GM12878 (cell line): ENCODE measurements at regions not wholly inside any gene's neighbourhood (a gene's known extent, or its start where the extent isn't known, plus 50 kb on each side); places are given as distances from the start of the nearest gene placed in this dataset.

Experiments
- BACH1 ChIP-seq: fragments of 450-650 bp; IDR thresholded peaks from 2 replicates; pipeline ENCODE4 v1.6.1; 2017; ENCODE audit warnings: mild to moderate bottlenecking, borderline replicate concordance
- CBFB ChIP-seq: IDR thresholded peaks from 2 replicates; pipeline ENCODE4 v1.6.1; 2016; ENCODE audit warnings: antibody characterized with exemption, low read depth
- CEBPB ChIP-seq, 2 experiments: fragments of 150-350 bp in 1 of 2; IDR thresholded peaks; 2 replicates each; pipeline ENCODE4 v1.6.1; 2012 to 2014; ENCODE audit warnings: low read depth in 2 of 2, low read length in 2 of 2, borderline replicate concordance in 1 of 2, inconsistent platforms in 1 of 2
- CTCF ChIP-seq, 3 experiments: IDR thresholded peaks in 2 of 3; conservative IDR thresholded peaks in 1 of 3; 2 replicates each; pipeline ENCODE4 v1.5.1; 2011; ENCODE audit warnings: low read depth in 3 of 3, low read length in 3 of 3, mild to moderate bottlenecking in 3 of 3, control low read depth in 2 of 3, moderate library complexity in 2 of 3, inconsistent platforms in 1 of 3, mixed read lengths in 1 of 3; ENCODE audit not compliant: control insufficient read depth in 2 of 3, insufficient read depth in 1 of 3; ENCODE audit errors: extremely low read depth in 1 of 3
- JUND ChIP-seq: IDR thresholded peaks from 2 replicates; pipeline ENCODE4 v1.6.1; 2012; ENCODE audit warnings: low read depth, mild to moderate bottlenecking, low read length, improper control_type of control experiment, moderate library complexity
- NBN ChIP-seq: fragments of 450-650 bp; IDR thresholded peaks from 2 replicates; pipeline ENCODE4 v1.6.1; 2016
- NR2C2 ChIP-seq: IDR thresholded peaks from 2 replicates; pipeline ENCODE4 v1.6.1; 2011; ENCODE audit warnings: borderline replicate concordance, low read depth; ENCODE audit not compliant: control insufficient read depth, insufficient read length
- POLR2A ChIP-seq: IDR thresholded peaks from 2 replicates; pipeline ENCODE4 v1.6.1; 2011; ENCODE audit warnings: low read depth, mild to moderate bottlenecking, low read length
- POLR2AphosphoS5 ChIP-seq: IDR thresholded peaks from 2 replicates; pipeline ENCODE4 v1.6.1; 2011; ENCODE audit warnings: mild to moderate bottlenecking, low read length, inconsistent platforms
- SP1 ChIP-seq: IDR thresholded peaks from one replicate; pipeline ENCODE4 v1.6.1; 2011; ENCODE audit warnings: low read depth, low read length
- SREBF2 ChIP-seq: IDR thresholded peaks from 2 replicates; pipeline ENCODE4 v1.6.1; 2012; ENCODE audit warnings: mild to moderate bottlenecking, low read length
- TF ChIP-seq, protein P1 (sequence below): IDR thresholded peaks from 2 replicates; pipeline ENCODE4 v1.6.1; 2012; ENCODE audit warnings: mild to moderate bottlenecking, low read depth, low read length

- TF ChIP-seq CTCF (IDR thresholded peaks at IDR 0.05 in 2 of 3, conservative IDR thresholded peaks at IDR 0.05 in 1 of 3; ENCODE audit: control insufficient read depth in 2 of 3, extremely low read depth in 1 of 3, insufficient read depth in 1 of 3, low read depth in 3 of 3, low read length in 3 of 3) (no peak), NR2C2 (no peak), CBFB (no peak), POLR2AphosphoS5 (no peak), JUND (no peak), BACH1 (no peak), NBN (no peak), CEBPB (IDR thresholded peaks at IDR 0.05; ENCODE audit: borderline replicate concordance in 1 of 2, low read depth in 2 of 2, low read length in 2 of 2) (no peak), SREBF2 (no peak), POLR2A (no peak), SP1 (no peak)
- TF ChIP-seq, protein P1, sequence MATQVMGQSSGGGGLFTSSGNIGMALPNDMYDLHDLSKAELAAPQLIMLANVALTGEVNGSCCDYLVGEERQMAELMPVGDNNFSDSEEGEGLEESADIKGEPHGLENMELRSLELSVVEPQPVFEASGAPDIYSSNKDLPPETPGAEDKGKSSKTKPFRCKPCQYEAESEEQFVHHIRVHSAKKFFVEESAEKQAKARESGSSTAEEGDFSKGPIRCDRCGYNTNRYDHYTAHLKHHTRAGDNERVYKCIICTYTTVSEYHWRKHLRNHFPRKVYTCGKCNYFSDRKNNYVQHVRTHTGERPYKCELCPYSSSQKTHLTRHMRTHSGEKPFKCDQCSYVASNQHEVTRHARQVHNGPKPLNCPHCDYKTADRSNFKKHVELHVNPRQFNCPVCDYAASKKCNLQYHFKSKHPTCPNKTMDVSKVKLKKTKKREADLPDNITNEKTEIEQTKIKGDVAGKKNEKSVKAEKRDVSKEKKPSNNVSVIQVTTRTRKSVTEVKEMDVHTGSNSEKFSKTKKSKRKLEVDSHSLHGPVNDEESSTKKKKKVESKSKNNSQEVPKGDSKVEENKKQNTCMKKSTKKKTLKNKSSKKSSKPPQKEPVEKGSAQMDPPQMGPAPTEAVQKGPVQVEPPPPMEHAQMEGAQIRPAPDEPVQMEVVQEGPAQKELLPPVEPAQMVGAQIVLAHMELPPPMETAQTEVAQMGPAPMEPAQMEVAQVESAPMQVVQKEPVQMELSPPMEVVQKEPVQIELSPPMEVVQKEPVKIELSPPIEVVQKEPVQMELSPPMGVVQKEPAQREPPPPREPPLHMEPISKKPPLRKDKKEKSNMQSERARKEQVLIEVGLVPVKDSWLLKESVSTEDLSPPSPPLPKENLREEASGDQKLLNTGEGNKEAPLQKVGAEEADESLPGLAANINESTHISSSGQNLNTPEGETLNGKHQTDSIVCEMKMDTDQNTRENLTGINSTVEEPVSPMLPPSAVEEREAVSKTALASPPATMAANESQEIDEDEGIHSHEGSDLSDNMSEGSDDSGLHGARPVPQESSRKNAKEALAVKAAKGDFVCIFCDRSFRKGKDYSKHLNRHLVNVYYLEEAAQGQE: no peak
These were observed 781.7 kb downstream of the TRHDE start for GRCh38 chr12:73053893-73054292.
